Stimulated activated CD4-positive, alpha-beta T cell treated with anti-CD3 and anti-CD28 coated beads, Interleukin-2, amount 100 ng/mL, for 24 hours (primary cell): ENCODE measurements at regions not wholly inside any gene's neighbourhood (a gene's known extent, or its start where the extent isn't known, plus 50 kb on each side); places are given as distances from the start of the nearest gene placed in this dataset.

ENCODE experiments used
- DNase-seq, 2 donors: peaks; one replicate each; pipeline ENCODE4 v3.0.0-alpha.2; 2020

DNA sequence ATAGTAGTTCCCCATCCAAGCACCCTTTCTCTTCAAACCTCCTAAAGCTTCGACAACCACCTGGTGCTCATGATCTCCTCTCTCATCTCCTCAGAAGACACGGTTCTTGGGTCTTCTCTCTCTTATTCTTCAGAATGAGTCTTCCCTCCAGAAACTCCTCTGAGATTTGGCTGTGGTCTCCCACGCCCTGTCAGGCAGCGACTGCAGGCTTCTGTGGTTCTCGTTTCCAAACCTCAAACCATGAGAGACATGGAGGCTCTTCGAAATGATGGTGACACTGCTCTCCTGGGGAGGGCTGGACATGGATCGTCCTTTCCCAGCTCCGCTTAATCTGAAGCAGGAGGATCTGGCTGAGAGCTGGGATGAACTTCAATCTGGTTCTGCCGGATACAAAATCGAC lies 78.6 kb upstream of the PITRM1 start:
- peak in 1 of 2 donors; percentile 23 for DNase-seq

DNA sequence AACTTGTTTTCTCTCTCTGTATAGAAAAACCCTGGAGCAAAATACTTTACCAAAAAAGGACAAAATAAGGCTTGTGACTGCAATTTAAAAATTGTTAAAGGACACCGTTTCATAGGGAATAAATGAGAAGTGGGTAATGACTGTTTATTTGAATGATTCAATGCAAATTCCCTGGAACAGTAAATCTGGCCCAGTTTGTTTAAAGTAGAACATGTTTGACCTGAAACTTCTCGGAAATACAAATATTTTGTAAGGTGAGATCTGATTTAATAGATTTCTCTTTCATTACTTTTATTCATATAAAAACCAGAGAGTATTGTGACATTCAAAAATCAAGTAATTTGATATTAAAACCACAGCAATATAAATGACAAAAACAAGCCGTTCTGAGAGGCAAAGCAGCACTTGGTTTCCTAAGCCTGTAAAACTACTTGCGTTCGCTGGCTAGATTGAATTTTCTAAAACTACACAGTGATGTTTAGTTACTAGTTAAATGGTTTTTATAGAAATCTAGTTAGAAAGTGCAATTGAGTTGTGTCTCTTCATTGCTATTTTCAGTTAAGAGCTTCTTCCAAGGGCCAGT lies 76.8 kb upstream of the PITRM1 start:
- DNase-seq = no peak

DNA sequence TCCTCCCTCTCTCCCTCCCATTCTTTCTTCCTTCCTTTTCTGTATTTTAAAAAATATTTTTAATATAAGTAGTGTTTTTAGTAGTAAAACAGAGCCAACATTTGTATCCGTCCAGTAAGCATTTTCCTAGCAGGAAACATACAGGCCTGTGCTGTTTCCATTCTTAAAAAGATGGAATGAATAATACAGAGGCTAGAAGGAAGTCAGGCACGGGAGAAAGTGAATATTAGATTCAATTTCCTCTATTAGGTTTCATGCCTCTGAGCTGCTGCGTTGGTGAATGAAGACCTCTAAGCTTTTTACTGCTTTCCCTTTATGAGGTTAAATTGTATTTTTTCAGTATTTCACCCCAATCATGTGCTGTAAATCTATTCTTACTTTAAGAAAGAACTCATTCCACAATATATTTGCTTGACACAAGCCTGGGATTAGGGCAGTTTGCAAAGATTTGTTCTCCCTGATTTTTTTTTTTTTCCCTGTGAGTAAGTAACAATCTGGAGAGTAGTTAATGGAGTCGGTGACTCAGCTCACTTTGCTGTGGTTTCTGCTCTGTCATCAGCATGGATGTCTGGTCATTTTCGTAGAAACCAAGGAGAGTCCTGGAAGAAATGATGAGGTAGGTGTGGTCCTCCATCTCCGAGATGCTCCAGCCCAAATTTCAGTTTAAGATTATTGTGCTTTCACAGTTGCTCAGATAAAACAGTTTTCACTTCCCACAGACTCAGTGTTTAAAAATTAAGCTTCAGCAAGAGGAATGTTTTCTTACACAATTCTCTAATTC lies 76.1 kb upstream of the PITRM1 start:
- DNase-seq = no peak

DNA sequence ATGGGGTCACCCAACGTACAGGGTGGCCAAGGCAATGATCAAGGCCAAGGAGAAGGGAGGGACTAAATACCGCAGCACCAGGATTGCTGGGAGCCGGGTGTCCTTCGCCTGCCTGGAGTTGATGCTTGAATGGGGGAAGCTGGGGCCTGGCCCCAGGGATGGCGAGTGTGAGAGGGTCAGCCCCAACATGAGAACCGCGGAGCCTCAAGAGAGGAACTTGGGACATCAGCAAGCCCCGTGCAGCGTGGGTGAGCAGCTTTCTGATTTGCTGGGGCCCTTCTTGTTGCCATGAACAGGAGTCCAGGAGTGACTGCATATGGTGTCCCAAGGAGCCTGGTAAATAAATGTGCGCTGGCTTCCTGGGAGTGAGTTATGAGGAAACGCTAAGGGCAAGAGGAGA lies 72.8 kb upstream of the PITRM1 start:
- DNase-seq = no peak

DNA sequence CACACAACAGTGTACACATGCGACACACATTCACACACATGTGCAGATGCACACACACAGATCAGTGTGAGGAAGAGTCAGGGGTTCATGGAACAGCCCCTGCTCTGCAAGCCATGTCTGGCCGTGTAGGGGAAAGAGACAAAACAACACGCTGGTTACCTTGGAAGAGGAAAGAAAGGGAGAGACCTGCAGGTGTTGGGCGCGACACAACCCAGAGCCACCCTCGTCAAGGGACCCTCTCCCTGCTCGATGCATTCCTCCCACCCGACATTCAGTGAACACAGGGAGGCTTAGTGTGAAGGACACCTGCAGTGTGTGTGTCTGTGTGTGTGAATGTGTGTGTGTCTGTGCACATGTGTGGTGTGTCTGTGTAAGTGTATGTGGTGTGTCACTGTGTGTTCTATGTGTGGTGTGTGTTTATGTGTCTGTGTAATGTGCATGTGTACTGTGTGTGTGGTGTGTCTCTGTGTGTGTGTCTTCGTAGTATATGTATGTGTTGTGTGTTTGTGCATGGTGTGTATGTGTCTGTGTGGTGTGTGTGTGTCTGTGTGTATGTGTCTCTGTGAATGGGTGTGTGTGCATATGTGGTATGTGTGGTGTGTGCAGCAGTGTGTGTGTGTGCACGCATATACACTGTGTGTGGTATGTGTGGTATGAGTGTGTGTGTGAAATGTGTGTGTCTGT lies 69.5 kb upstream of the PITRM1 start:
- no peak for DNase-seq

DNA sequence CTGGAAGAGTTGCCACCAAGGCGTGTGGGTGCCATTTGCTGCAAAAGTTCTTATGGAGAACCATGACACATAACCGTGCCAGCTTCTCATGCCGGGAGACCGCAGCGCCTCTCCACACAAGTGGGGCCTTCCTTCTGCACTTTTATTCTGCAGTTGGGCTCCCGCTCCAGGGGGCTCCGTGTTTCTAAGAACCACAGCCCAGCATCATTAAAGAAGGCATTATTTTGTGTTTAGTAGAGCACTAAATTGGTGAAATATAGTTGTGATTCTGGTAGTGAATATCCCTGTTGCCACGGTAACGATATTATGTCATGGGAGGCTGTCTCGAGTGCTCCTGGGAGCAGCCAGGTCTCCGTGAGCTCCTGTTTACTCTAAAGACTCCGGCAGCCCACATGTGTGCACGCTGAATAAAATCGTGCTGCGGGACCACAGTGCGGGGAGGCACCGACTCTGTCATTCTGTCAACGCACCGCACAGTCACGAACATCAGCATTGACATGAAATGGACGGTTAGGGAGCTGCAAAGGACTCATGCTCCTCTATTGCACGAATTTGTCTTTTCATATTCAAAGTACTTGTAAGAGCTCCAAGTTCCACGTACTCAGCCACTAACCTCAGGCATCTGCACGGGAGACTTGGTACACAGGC lies 68.8 kb upstream of the PITRM1 start:
- DNase-seq = no peak

DNA sequence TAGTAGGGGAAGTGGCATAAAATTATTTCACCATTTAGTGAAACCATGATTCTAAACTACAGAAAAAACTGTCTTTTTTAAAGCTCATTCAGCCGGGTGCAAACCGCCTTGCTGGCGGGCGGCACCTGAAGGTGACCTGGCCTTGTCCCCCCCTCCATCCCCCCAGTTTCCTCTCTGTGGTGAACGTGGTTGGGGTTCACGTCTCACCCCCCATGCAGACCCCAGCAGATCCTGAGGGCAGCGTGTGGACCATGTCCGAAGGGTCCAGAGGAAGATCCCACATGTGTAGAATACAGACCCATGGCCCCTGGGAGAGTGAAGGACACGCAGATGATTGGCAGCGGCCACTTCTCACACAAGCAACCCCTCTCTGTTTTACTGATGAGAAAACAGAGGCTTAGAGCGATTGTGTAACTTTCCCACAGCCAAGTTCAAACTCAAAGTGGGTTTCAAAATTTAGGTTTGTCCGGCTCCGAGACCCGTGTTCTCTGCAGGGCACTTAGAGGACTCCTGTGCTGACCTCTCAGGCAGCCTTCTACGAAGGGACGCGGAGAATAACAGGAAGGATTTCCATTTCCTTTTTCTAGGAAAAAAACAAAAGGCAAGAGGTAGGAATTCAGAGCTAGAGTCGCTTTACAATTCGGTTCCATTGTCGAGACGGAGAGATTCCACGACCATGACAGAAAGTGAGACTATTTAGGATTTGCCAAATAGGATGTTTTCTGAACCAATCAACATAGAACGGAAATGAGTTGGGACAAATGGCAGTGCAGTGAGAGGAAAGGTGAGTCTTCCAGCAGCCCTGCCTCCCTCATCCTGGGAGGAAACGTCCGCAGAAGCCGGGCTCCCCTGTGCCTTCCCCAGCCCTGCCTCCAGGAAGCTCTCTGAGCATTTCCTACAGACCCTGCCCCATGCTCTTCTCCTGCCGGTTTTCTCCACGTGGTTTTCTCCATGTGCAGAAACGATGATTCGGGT lies 67.6 kb upstream of the PITRM1 start:
- no peak for DNase-seq

DNA sequence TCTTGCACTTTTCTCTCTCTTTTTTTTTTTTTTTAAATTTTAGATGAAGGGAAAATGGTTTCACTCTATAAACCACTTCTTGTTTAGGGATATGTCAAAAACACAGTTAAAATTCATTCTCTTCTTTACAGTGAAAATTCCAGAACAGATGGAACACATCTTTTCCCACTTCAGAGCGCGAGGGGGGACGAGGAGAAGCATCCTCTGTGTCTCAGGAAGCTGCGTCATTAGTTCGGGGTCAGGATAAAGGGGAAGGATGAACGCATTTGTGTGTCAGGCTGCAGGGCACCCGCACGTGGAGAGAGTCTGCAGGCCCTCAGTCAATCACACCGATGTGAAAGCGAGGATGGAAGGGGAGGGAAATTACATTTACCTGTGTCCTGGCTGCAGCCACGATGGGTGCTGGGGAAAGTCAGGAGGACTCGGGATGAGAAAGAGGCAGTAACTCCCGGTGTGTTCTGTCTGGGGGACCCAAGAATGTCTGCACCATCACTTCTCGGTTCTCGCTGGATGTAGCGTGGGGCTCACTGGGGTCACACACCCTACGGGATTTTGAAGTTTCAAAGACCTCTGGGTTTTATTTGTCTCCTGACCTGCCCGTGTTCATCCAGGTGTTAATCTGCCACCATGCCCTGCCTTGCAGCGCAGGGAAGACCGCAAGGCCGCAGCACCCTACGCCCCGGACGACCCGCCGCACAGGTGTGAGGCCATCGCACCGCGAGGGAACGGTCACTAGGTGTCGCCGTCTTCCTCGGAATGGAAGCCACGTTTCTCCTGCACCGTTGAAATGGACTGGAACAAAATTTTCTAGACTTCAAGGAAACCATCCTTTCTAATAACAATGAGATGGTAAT lies 66.7 kb upstream of the PITRM1 start:
- peak; percentile 82 to 83 for DNase-seq

DNA sequence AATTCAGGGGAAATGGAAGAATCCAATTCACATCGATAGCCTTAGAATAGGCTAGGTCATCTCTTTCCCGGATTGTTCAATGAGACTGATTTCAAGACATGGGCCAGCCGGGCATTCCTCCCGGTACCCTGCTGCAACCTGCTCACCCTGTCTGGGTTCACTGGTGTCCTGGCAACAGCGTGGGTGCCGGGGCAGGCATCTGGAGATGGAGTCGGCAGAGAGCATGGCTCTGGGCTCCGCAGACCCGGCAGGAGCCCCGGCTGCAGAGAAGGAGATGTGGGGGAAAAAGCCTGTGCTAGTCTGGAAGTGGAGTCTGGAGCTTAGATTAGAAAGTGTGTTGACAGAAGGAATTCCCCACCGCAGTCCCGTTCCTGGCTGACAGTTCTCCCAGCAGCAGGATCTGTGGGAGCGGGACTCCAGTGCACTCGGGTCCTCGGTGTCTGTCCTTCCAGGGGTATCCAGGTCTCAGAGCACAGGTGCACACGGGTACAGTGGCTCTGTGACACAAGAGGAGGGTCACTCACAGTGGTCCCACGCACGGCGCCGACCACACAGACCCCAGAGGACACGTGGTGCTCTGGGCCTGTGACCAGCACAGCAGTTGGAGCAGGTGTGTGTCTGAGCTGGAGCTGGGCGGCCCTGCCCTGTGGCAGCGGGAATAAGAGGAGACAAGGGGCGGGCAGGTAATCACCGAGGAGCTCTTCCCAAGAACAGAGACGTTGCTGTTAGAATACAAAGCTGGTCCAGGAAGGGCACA lies 65.7 kb upstream of the PITRM1 start:
- no peak for DNase-seq

DNA sequence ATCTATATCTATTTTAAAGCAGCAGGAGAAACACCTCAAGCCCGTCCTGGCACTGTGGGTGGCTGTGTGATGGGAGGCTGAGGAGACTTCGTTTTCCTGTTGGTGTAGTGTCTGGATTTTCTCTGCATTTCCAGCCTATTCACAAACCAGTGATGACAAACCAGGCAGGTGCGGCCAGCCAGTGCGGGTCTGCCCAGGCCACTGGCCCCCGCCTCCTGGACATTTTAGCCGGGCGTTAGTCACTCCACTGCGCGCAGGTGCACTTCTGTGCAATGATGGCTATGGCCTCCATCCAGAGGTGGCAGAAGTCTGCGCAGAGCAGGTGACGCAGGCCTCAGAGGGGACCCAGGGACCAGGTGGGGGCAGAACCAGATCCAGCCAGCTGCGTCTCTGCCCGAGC lies 64.9 kb upstream of the PITRM1 start:
- no peak for DNase-seq

DNA sequence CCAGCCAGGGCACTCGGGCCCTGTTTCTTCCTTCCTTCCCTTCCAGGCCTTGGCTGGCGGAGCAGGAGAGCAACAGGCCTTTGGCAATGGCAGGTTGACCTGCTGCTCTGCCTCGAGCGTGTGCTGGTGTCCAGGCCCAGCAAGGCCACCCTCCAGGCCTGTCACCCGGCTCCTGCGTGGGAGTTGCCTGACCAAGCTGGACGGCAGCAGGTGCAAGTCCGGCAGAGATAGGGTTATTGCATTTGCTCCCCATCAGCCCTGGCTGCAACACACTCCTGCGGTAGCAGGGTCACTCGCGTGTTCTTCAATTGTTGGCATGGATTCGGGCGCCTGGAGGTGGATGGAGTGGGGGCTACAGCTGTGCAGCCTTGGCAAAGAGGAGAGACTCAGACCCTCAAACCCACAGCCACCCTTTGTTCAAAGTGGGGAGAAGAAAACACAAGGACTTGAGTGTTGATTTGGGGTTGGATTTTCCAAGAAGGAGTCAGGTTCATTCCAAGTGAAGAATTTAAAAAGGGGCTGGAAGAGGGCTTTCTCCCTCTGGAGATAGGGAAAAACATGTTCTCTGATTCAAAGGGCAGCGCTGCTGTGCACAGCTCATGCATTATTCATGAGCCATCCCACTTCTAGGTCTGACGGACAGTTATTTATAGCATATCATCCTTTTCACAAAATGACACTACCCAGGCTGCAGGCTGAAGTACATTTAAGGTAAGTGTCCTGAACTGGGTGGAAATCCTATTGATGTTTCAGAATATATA lies 64.2 kb upstream of the PITRM1 start:
- DNase-seq = no peak

DNA sequence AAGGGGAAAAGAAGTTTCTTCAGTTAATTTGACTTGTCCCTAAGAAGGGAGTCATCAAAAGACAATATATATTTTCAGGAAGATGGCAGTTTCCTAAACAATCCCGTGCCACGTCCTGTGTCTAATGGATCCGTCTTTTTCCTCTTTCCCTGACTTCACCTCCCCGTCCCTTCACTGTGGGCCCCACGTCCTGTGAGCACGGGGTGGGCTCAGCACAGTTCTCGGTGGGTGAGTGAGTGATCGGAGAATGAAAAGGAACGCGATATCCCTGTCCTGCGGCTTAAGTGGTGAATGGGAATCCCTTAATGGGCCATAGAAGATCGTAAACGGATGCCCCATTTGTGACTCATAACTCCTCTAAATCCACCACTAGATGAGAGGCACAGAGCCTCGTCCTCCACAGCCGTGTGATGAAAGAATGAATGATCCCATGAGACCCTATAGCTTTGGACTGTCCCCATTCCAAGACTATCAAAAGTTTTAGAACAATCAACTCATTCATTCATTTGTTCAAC lies 63.5 kb upstream of the PITRM1 start:
- no peak for DNase-seq

DNA sequence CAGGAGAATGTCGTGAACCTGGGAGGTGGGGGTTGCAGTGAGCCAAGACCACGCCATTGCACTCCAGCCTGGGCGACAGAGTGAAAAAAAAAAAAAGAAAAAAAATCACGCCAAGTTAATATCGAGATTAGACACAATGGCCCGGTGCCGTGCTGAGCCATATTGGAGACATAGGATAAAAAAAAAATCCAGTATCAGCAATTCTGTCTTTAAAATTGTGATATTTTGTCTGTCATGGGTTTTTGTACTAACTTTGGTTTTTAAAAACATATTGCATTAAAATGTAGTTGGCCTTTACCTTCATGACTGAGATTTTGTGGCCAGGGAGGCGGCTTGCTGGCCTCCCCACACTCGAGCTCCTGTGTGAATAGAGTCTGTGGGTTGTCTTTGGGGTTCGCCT lies 62.8 kb upstream of the PITRM1 start:
- no peak for DNase-seq

DNA sequence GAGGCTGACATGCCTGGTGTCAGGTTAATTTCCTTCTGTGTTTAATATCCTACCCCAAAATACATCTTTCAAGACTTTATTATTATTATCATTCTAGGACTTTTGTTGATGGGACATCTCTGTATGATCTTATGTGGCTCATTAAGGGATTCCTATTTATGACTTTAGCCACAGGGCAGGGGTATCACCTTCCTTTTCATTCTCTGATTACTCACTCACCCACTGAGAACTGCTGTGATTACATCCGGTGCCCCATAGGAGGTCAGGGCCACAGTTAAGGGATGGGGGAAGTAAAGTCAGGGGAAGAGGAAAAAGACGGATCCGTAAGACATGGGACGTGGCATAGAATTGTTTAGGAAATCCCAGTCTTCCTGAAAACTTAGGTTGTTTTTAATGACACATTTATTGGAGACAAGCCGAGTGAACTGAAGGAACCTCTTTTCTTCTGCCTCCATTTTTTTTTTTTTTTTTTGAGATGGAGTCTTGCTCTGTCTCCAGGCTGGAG lies 61.0 kb upstream of the PITRM1 start:
- no peak for DNase-seq

DNA sequence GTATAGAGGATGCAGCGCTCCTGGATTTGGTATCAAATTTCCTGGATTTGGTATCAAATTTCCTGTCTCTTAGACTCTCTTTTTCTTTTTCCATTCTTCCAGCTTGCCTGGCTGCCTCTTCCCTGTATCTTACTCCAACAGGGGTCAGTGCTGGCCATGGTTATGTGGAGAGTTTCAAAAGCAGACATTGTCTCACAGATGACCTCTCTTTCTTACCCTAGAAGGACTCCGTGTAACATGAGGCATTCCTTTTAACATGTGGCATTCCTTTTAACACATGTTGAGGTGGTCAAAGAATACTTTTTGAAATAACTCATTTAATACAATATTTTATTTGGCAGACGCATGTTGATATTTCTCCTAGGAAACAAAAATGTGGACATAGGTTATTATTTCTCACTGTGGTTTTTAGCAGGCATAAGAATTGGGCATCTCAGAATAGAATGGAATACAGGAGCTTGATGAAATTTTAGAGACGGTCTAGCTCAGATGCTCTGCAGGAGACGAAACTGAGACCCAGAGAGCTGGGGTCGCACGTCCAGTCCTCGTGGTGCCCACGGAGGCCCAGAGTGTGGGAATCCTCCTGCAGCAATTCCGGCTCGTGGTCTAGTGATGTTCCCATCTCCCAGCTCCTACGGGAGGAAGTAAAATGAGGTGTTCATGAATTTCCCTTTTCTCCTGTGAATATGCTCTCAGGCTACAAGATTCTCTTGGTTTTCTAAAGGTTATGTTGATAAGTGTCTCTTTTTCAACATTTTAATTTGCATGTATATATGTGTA lies 59.6 kb upstream of the PITRM1 start:
- no peak for DNase-seq

DNA sequence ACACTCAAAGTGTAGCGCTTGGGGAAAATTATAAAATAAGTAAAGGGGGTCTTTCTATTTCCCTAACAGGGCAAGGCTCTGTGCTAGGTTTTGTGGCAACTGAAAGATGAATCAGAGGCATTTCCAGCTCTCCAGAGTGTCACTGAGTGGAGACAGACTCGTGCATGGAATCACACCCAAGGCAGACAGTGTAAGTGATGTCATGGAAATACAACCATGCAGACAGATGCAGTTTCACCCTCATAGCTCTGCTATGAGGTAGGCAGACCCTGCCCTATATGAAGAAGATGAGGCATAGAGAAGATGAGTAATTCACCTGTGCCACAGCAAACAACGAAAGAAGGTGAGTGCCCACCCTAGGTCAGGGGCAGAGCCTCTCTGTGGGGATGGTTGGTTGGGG lies 57.2 kb upstream of the PITRM1 start:
- DNase-seq = no peak

DNA sequence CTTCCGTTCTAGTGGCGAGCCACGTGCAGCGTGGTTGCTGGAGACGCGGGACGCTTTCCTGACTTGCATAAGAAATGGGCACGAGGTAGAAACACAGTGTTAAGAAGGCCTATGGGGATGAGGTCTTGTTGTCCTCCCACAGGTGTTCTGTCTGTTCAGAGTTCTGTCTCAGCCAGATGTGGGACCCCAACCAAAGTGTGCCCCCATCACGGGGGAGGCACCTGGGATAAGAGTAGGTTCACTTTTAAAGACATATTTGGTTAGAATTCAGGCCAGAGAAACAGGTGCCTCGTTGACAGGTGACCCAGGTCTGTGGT lies 56.0 kb upstream of the PITRM1 start:
- DNase-seq = no peak

DNA sequence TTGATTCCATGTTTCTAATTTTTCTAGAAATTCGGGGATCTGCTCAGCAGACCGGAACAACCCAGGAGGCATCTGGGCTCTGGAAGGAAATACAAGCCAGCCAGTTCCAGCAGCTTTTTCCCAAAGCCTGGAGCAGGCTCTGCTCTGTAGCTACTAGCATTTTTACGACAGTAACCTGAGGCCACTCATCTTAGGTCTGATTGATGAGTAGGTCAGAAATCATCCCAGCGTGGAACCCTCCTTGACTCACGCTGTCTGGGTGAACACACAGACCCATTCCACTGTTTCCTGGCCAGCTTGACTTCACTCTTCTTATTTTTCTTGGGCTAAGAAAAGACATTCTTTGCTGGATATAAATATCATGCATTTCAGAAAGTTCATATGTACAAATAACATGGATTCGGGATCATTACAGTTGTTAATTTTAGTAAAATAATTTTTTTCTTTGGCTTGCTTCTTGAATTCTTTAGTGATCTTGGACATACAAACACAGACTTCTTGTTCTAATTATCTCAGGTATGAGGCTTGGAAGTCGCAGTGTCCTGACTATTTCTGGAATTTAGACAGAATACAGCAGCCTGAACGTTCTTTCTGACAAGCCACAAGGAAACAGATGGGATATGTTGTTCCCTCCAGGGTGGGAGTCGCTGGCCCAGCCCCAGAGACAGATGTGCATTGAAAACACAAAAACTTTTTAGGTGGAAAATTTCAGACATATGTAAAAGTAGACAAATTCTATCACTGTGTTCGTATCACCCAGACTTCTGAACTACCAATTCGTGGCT lies 54.6 kb upstream of the PITRM1 start:
- DNase-seq = no peak
